WTC11 (cell line): ENCODE measurements at regions not wholly inside any gene's neighbourhood (a gene's known extent, or its start where the extent isn't known, plus 50 kb on each side); places are given as distances from the start of the nearest gene placed in this dataset.

Experiments used
- ATAC-seq: fragments of 200-7000 bp; cut with Tn5 transposase; 2 replicates; pipeline ENCODE4 v1.10.0; 2021; ENCODE audit warnings: mild to moderate bottlenecking, moderate library complexity
- CTCF ChIA-PET: fragments of 300-600 bp; sonication (Branson Sonifier 250); formaldehyde crosslinking; loops from one replicate; lab custom pipeline; 2021; ENCODE audit warnings: antibody characterized with exemption; lab: Charles Lee
- POLR2A ChIA-PET: fragments of 350-600 bp; sonication (Branson Sonifier 250); formaldehyde crosslinking; loops from one replicate; lab custom pipeline; 2021; ENCODE audit warnings: antibody characterized with exemption; lab: Charles Lee
- DNase-seq: peaks from one replicate; pipeline ENCODE4 v3.0.0; 2021; ENCODE audit warnings: low spot score
- H3K27ac Mint-ChIP-seq: 2 replicates; pipeline ENCODE4 v1.8.0; 2021; ENCODE audit warnings: mixed read lengths
- H3K27me3 Mint-ChIP-seq: 2 replicates; pipeline ENCODE4 v1.8.0; 2021; ENCODE audit warnings: low read depth, mild to moderate bottlenecking, moderate library complexity, mixed read lengths
- H3K36me3 Mint-ChIP-seq: 2 replicates; pipeline ENCODE4 v1.8.0; 2021; ENCODE audit warnings: mixed read lengths
- H3K4me1 Mint-ChIP-seq: 2 replicates; pipeline ENCODE4 v1.8.0; 2022; ENCODE audit warnings: mixed read lengths
- H3K4me3 Mint-ChIP-seq: 2 replicates; pipeline ENCODE4 v1.8.0; 2021; ENCODE audit warnings: mild to moderate bottlenecking, moderate library complexity, mixed read lengths
- H3K9me3 Mint-ChIP-seq: 2 replicates; pipeline ENCODE4 v1.8.0; 2021; ENCODE audit warnings: mixed read lengths
- ARID4B ChIP-seq: sonication (generic); formaldehyde crosslinking; IDR thresholded peaks from 2 replicates; pipeline ENCODE4 v1.8.0; 2023; ENCODE audit warnings: missing genetic modification reagents, mild to moderate bottlenecking, borderline replicate concordance
- ATF2 ChIP-seq: sonication (generic); formaldehyde crosslinking; IDR thresholded peaks from 2 replicates; pipeline ENCODE4 v1.8.1; 2022; ENCODE audit warnings: low read depth, missing genetic modification reagents, borderline replicate concordance
- CREB1 ChIP-seq: sonication (generic); formaldehyde crosslinking; IDR thresholded peaks from 2 replicates; pipeline ENCODE4 v1.8.0; 2023; ENCODE audit warnings: mild to moderate bottlenecking, missing genetic modification reagents
- ERG ChIP-seq: fragments of 250-450 bp; sonication (Bioruptor Pico); IDR thresholded peaks from 2 replicates; pipeline ENCODE4 v1.8.0; 2021; ENCODE audit warnings: mild to moderate bottlenecking
- FOXJ3 ChIP-seq: sonication (generic); formaldehyde crosslinking; IDR thresholded peaks from 2 replicates; pipeline ENCODE4 v1.9.0; 2021; ENCODE audit warnings: missing genetic modification reagents, mild to moderate bottlenecking, borderline replicate concordance
- GRHL2 ChIP-seq: fragments of 250-450 bp; sonication (Bioruptor Pico); IDR thresholded peaks from 2 replicates; pipeline ENCODE4 v1.8.0; 2022; ENCODE audit warnings: mild to moderate bottlenecking, moderate library complexity; ENCODE audit not compliant: insufficient replicate concordance, severe bottlenecking
- GTF2I ChIP-seq: fragments of 250-450 bp; sonication (Bioruptor Pico); conservative IDR thresholded peaks from 2 replicates; pipeline ENCODE4 v1.4.0; 2021; ENCODE audit warnings: mild to moderate bottlenecking
- HMGA2 ChIP-seq: fragments of 250-450 bp; sonication (Bioruptor Pico); IDR thresholded peaks from 2 replicates; pipeline ENCODE4 v1.4.0; 2021; ENCODE audit warnings: mild to moderate bottlenecking, moderate library complexity
- JAZF1 ChIP-seq: fragments of 250-450 bp; sonication (Bioruptor Pico); IDR thresholded peaks from 2 replicates; pipeline ENCODE4 v1.9.0; 2021; ENCODE audit warnings: moderate library complexity, mild to moderate bottlenecking, inconsistent platforms
- NFYB ChIP-seq: sonication (generic); formaldehyde crosslinking; conservative IDR thresholded peaks from 2 replicates; pipeline ENCODE4 v1.8.0; 2022; ENCODE audit warnings: low read depth, missing genetic modification reagents
- NR1H2 ChIP-seq: sonication (generic); formaldehyde crosslinking; IDR thresholded peaks from 2 replicates; pipeline ENCODE4 v1.9.0; 2021; ENCODE audit warnings: mild to moderate bottlenecking, moderate library complexity, missing genetic modification reagents
- NR2C2 ChIP-seq: sonication (generic); formaldehyde crosslinking; IDR thresholded peaks from 2 replicates; pipeline ENCODE4 v1.8.0; 2022; ENCODE audit warnings: mild to moderate bottlenecking, missing genetic modification reagents
- PREB ChIP-seq: sonication (generic); formaldehyde crosslinking; IDR thresholded peaks from 2 replicates; pipeline ENCODE4 v1.8.1; 2022; ENCODE audit warnings: mild to moderate bottlenecking, missing genetic modification reagents, moderate library complexity, borderline replicate concordance
- PRRX2 ChIP-seq: fragments of 250-450 bp; sonication (Bioruptor Pico); IDR thresholded peaks from 2 replicates; pipeline ENCODE4 v1.8.0; 2021; ENCODE audit warnings: mild to moderate bottlenecking
- RELA ChIP-seq: sonication (generic); formaldehyde crosslinking; IDR thresholded peaks from 2 replicates; pipeline ENCODE4 v1.8.1; 2022; ENCODE audit warnings: missing genetic modification reagents, mild to moderate bottlenecking, borderline replicate concordance
- SOX15 ChIP-seq: fragments of 250-450 bp; sonication (Bioruptor Pico); IDR thresholded peaks from 2 replicates; pipeline ENCODE4 v1.9.0; 2021; ENCODE audit warnings: mild to moderate bottlenecking
- USF1 ChIP-seq: sonication (generic); formaldehyde crosslinking; IDR thresholded peaks from 2 replicates; pipeline ENCODE4 v1.8.0; 2022; ENCODE audit warnings: mild to moderate bottlenecking, missing genetic modification reagents
- ZBTB43 ChIP-seq: sonication (generic); formaldehyde crosslinking; IDR thresholded peaks from 2 replicates; pipeline ENCODE4 v1.8.1; 2023; ENCODE audit warnings: mild to moderate bottlenecking, missing genetic modification reagents
- ZNF317 ChIP-seq: sonication (generic); formaldehyde crosslinking; IDR thresholded peaks from 2 replicates; pipeline ENCODE4 v1.8.1; 2023; ENCODE audit warnings: low read depth, mild to moderate bottlenecking, moderate library complexity, missing genetic modification reagents, borderline replicate concordance
- ZNF425 ChIP-seq: fragments of 250-450 bp; sonication (Bioruptor Pico); conservative IDR thresholded peaks from 2 replicates; pipeline ENCODE4 v1.9.0; 2021; ENCODE audit warnings: mild to moderate bottlenecking

GRCh38 chr18:41410006-41410405, 545.0 kb upstream of the PIK3C3 start:
- no peak overlapping the region for H3K4me3 Mint-ChIP-seq
- no peak for DNase-seq
- H3K27ac Mint-ChIP-seq: no peak overlapping the region
- POLR2A ChIA-PET: no interaction called here
- no peaks in the 10 kb centered on the region for H3K27me3 Mint-ChIP-seq
- H3K9me3 Mint-ChIP-seq: peaks cover 24% of the 10 kb centered on the region
- no peak for ATAC-seq
- TF ChIP-seq ZBTB43: no peak
- no peak for TF ChIP-seq NFYB
- no peak for TF ChIP-seq RELA
- TF ChIP-seq CREB1: no peak
- no peak for TF ChIP-seq ZNF425
- no peak for TF ChIP-seq FOXJ3 (CRISPR knock-in tag)
- no peak for TF ChIP-seq ATF2 (CRISPR knock-in tag)
- TF ChIP-seq GRHL2 (CRISPR knock-in tag): no peak
- no peak for TF ChIP-seq ZNF317 (CRISPR knock-in tag)
- TF ChIP-seq SOX15 (CRISPR knock-in tag): no peak
- no peak for TF ChIP-seq ERG (CRISPR knock-in tag)
- TF ChIP-seq PRRX2 (CRISPR knock-in tag): no peak
- no peak for TF ChIP-seq HMGA2 (CRISPR knock-in tag)
- no peak for TF ChIP-seq GTF2I (CRISPR knock-in tag)
- no peak for TF ChIP-seq USF1
- no peak for TF ChIP-seq NR1H2 (CRISPR knock-in tag)
- no peak for TF ChIP-seq NR2C2 (CRISPR knock-in tag)
- no peak for TF ChIP-seq PREB
- CTCF ChIA-PET: no interaction called here
- no peaks in the 10 kb centered on the region for H3K36me3 Mint-ChIP-seq
- peaks cover 21% of the 10 kb centered on the region for H3K4me1 Mint-ChIP-seq

- Mint-ChIP-seq H3K9me3 (peaks cover 21% of the 10 kb centered on the region), H3K27ac (no peak overlapping the region), H3K36me3 (no peaks in the 10 kb centered on the region), H3K4me1 (peaks cover 12% of the 10 kb centered on the region), H3K4me3 (no peak overlapping the region), H3K27me3 (no peaks in the 10 kb centered on the region)
- TF ChIP-seq ARID4B (CRISPR knock-in tag): no peak
- no peak for TF ChIP-seq JAZF1 (CRISPR knock-in tag)
- ATAC-seq (no peak), DNase-seq (no peak)
- ChIA-PET POLR2A (no interaction called here), CTCF (no interaction called here)
Observed at GRCh38 chr18:41406834-41407233, 548.2 kb upstream of the PIK3C3 start.
